WI38 (cell line): ENCODE measurements at regions not wholly inside any gene's neighbourhood (a gene's known extent, or its start where the extent isn't known, plus 50 kb on each side); places are given as distances from the start of the nearest gene placed in this dataset.

Experiments used
- H3K4me3 ChIP-seq: 2 replicates; pipeline ENCODE4 v1.5.1; 2011; ENCODE audit warnings: low read depth, mild to moderate bottlenecking, control low read depth, low read length
- CTCF ChIP-seq: IDR thresholded peaks from 2 replicates; pipeline ENCODE4 v1.5.1; 2012; ENCODE audit warnings: low read depth, mild to moderate bottlenecking, control low read depth, low read length

- TF ChIP-seq CTCF: no peak
These were observed 167.1 kb downstream of the CRYBB2 start for GRCh38 chr22:25386538-25386884.

GRCh38 chr22:25388415-25388814 lies 169.0 kb downstream of the CRYBB2 start:
- no peak for TF ChIP-seq CTCF
- no peak overlapping the region for H3K4me3 ChIP-seq

More at GRCh38 chr22:25386538-25386884, 167.1 kb downstream of the CRYBB2 start:
- H3K4me3 ChIP-seq: no peak overlapping the region

- H3K4me3 ChIP-seq: no peak overlapping the region
- TF ChIP-seq CTCF: no peak
These were observed 169.6 kb downstream of the CRYBB2 start for GRCh38 chr22:25388866-25389540.

- H3K4me3 ChIP-seq: no peak overlapping the region
- TF ChIP-seq CTCF: no peak
These were observed 170.1 kb downstream of the CRYBB2 start for GRCh38 chr22:25389541-25389919.

- no peak for TF ChIP-seq CTCF
- no peak overlapping the region for H3K4me3 ChIP-seq
These were observed 171.1 kb downstream of the CRYBB2 start for GRCh38 chr22:25390297-25391240.

- TF ChIP-seq CTCF: no peak
- no peak overlapping the region for H3K4me3 ChIP-seq
These were observed 171.9 kb upstream of the GRK3 start for GRCh38 chr22:25392584-25392983.
